ENCODE measurements at regions not wholly inside any gene's neighbourhood (a gene's known extent, or its start where the extent isn't known, plus 50 kb on each side); places are given as distances from the start of the nearest gene placed in this dataset.
A peak's percentile ranks its signal among the peaks of the same experiment; 100 is the strongest.

GRCh38 chr18:76685860-76686259 is 136.5 kb upstream of the ZNF236 start:
- no peak for DNase-seq (ENCODE audit: low read depth)

DNA sequence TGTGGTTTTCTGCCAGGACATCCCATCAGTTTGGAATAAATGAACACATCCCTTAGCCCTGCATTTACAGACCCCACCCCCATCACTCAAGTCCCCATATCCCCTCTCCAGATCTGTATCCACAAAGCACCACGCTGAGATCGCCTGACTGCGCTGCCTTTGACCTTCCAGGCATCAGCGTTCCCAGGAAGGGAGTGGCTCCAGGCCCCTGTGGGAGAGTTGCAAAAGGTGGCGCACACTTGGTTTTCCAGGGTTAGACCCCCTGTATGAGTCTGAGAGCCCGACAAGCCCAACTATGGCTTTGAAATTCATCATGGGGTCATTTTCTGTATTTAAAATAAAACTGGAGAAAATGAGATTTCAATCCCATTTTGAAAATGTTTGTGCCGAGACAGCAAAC is 137.0 kb upstream of the ZNF236 start:
- no peak for DNase-seq (ENCODE audit: low read depth)

DNA sequence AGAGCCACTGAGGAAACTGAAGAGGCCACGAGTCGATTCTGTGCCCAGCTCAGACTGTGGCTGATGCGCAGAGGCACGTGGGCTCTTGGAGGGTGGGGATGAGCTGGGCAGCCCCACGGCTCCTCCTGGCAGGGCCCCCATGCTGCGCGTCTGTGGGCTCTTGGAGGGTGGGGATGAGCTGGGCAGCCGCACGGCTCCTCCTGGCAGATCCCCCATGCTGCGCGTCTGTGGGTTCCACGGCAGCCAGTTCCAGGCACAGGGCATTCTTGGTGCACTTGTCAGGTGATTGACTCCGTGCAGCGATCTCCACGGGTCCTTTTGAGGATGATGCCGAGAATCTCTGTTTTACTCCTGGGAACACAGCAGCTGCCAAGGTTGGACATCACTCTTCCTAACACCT is 138.1 kb upstream of the ZNF236 start:
- no peak for DNase-seq (ENCODE audit: low read depth)

GRCh38 chr18:76679945-76680344 is 142.4 kb upstream of the ZNF236 start:
- no peak for DNase-seq (ENCODE audit: low read depth)

DNA sequence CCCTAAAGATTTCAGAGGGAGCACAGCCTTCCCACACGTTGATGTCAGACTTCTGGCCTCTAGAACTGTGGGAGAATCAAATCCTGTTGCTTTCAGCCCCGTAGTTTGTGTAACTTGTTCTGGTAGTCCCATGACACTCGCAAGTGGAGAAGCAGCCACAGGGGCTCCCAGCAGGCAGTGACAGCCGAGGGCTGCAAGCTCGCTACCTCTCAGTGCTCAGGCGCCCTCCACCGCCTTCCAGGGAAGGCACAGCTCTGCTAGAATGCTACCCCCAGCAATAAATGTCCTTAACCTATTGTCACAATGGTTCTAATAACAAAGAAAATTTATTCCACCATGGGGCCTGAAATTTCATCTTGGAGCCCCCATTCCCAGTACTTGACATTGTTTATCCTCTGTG is 143.1 kb upstream of the ZNF236 start:
- no peak for DNase-seq (ENCODE audit: low read depth)

DNA sequence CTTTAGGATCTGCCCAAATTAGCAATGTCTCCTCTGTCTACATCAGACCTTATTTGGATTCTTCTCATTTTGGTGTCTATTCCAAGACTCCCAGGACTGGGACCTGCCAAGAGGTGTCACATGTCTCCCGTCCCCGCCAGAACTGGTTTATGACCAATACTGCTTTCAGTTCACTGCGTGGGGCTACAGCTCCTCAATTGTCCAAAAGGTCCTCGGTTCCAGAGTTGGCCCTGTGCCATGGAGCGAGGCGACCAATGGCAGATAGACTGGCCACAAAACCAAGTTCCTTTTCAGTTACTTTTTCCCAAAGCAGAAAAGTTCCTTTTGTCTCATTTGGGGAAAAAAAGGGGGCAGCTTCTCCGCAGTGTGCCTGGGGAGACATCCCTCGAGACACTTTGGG is 144.1 kb upstream of the ZNF236 start:
- DNase-seq (ENCODE audit: low read depth) = no peak

- DNase-seq (ENCODE audit: low read depth) = no peak
Measured at GRCh38 chr18:76674596-76674995, 147.8 kb upstream of the ZNF236 start.

DNA sequence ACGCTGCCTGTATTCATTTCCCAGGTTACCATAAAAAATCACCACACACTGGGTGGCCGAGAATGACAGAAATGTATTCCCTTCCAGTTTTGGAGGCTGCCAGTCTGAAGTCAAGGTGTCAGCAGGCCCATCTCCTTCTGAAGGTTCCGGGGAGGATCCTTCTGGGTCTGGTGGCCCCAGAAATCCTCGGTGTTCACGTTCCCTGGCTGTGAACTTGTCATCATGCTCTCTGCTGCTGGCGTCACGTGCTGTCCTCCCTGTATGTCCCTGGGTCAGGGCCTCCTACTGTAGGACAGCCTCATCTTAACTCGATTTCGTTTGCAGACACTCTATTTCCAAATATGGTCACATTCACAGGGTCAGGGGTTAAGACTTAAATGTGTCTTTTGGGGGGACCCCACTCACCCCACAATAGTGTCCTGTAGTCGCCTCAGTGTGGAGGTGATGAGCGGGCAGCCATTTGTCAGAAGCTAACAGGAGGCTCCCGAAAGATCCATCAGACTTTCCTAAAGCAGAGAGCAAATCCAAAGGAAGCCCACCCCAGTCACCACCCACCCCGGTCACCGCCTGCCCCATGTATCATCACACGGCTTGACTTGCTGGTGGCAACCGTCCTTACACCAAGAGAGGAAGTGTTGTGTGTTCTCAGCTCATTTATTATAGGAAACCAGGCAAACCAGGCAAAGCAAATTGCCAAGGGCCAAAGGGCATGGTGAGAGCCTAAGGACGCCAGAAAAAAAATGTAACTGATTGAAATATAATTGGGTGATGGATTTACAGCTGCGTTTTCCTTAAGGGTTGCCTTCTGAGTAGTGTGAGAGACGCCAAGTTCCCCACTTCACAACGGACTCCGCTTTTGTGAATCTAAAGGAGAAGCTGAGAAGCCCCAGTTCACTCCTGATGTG is 148.8 kb upstream of the ZNF236 start:
- no peak for DNase-seq (ENCODE audit: low read depth)

DNA sequence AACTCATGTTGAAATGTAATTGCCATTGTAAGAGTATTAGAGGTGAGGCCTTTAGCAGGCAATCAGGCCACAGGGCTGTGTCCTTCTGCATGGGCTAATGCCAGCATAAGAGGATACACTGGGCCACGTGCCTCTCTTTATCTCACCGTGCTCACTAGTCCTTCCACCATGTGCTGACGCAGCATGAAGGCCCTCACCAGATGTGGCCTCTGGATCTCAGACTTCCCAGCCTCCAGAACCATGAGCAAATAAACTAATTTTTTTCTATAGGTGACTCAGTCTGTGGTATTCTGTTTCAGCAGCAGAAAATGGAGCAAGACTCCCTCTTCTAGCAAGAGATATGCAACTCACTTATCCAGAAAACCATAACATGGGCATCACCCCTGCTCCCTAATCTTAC is 149.7 kb upstream of the ZNF236 start:
- peak; percentile 17 for DNase-seq (ENCODE audit: low read depth)

DNA sequence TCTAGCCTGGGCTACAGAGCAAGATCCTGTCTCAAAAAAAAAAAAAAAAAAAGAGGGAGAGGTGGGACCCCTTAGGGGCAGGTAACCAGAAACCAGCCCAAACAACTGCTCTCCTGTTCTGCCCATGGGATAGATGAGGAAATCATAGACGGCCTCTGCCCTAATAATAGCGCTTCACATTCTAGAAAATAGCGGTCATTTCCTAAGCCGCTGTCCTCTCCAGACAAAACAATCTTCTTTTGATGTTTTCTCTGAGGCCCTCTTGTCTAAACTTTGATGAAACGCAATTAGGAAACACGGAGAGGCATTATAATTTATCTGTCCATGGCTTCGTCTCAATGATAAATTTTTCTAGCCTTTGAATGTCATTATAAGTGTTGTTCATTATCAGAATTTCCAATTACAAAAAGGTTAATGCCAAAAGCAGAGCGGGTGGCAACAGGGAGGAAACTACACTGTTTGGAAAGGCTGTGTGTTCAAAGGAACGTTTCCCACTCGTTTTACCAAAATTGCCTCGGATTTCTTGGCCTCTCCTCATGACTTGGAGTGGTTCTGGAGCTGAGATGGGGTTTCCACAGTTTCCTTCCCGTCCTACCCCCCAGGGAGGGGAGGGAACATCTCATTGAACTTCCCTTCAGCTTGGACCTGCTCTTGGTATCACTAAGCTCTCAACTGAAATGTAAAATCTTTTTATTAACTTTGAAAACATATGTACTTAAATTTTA is 151.6 kb upstream of the ZNF236 start:
- no peak for DNase-seq (ENCODE audit: low read depth)

DNA sequence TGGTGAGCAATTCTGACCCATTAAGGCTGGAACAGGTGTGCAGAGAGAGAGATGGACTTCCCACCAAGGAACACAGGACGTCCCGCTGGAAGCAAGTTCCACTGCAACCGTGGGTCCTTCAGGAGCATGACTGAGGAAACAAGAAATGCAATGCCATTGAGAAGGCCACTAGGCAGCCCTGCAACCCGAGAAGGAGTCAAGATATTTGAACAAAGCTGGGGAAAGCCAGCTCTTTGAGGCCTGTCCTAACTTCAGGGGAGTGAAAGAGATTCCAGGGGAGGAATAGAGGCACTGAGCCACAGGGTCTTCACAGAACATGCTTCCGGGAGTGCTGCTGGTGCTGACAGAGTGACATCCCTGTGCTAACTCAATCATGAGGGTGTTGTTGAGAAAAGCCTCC is 153.8 kb upstream of the ZNF236 start:
- no peak for DNase-seq (ENCODE audit: low read depth)

GRCh38 chr18:76668119-76668518 is 154.2 kb upstream of the ZNF236 start:
- no peak for DNase-seq (ENCODE audit: low read depth)

- no peak for DNase-seq (ENCODE audit: low read depth)
Measured at GRCh38 chr18:76667603-76668002, 154.8 kb upstream of the ZNF236 start.

GRCh38 chr18:76662626-76663025 is 159.7 kb upstream of the ZNF236 start:
- no peak for DNase-seq (ENCODE audit: low read depth)

GRCh38 chr18:76660571-76661192 is 161.7 kb upstream of the ZNF236 start:
- DNase-seq (ENCODE audit: low read depth) = no peak

DNA sequence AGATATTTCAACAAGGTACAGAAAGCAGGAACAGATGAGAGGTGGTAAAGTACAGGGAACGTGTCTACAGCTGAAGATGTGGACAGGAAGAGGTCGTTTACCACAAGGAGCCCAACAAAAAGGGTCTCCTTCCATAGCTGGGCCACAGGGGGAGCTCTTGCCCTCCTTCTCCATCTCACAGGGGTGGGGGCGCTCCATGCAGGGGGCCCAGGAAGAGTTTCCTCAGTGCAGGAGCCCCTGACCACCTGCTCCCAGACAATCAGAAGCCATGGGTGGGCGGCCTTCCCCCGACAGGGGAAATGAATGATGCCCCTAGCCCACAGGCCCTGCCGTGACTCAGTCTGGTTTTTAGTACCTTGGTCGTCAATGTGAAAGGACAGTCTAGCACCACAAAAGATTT is 163.6 kb upstream of the ZNF516 start:
- no peak for DNase-seq (ENCODE audit: low read depth)

- no peak for DNase-seq (ENCODE audit: low read depth)
Measured at GRCh38 chr18:76657911-76658470, 162.9 kb upstream of the ZNF516 start.

- DNase-seq (ENCODE audit: low read depth) = no peak
Measured at GRCh38 chr18:76656925-76657827, 162.1 kb upstream of the ZNF516 start.

DNA sequence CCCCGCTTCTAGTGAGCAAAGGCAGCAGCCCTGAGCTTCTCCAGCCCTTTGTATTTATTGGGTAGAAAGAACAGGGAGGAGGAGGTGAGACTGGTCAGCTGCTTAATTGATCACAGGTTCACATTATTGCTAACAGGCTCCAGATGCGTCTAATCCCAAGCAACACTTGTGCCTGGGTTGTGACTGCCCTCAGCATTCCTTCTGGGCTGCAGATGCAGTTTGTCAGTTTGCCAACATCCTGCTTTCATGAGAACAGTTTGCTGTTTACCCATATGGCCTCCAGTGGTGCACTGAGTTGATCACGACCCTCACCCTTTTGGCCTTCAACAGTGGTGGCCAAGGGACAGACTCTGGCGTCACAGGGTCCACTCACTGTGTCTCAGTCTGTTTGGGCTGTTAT is 159.5 kb upstream of the ZNF516 start:
- DNase-seq (ENCODE audit: low read depth) = no peak

- DNase-seq (ENCODE audit: low read depth) = no peak
Measured at GRCh38 chr18:76647322-76647721, 152.3 kb upstream of the ZNF516 start.

- DNase-seq (ENCODE audit: low read depth) = no peak
Measured at GRCh38 chr18:76644580-76644979, 149.5 kb upstream of the ZNF516 start.
